ENCODE measurements at regions not wholly inside any gene's neighbourhood (a gene's known extent, or its start where the extent isn't known, plus 50 kb on each side); places are given as distances from the start of the nearest gene placed in this dataset.
"Not testable (repeated sequence)": the region's sequence is repeated elsewhere in the genome, so short reads cannot be mapped to it uniquely, and the experiment has no call there.

DNA sequence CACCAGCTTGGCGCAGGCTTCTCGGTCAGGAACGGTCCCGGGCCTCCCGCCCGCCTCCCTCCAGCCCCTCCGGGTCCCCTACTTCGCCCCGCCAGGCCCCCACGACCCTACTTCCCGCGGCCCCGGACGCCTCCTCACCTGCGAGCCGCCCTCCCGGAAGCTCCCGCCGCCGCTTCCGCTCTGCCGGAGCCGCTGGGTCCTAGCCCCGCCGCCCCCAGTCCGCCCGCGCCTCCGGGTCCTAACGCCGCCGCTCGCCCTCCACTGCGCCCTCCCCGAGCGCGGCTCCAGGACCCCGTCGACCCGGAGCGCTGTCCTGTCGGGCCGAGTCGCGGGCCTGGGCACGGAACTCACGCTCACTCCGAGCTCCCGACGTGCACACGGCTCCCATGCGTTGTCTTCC lies 422.3 kb downstream of the OR4F29 start:
- H3K14ac ChIP-seq (ENCODE audit: insufficient read depth, low read length); H3K9me3 Mint-ChIP-seq; H2BK120ac ChIP-seq (ENCODE audit: low read depth, low read length, poor library complexity, severe bottlenecking); H2BK20ac ChIP-seq (ENCODE audit: low read depth, low read length, poor library complexity, severe bottlenecking); DNase-seq; H3K27me3 ChIP-seq (ENCODE audit: insufficient read depth, low read length); H3K4me3 Mint-ChIP-seq; H4K91ac ChIP-seq (ENCODE audit: insufficient read length, low read depth, low read length); H3K27ac ChIP-seq (ENCODE audit: insufficient read length, low read depth, low read length); H3K4me1 Mint-ChIP-seq; H4K5ac ChIP-seq (ENCODE audit: insufficient read length, low read depth, low read length); H3K56ac ChIP-seq (ENCODE audit: insufficient read length, low read depth, low read length); H3K27me3 Mint-ChIP-seq (ENCODE audit: low read depth); H3K4ac ChIP-seq (ENCODE audit: low read depth, low read length); H3K27ac Mint-ChIP-seq; H3T11ph ChIP-seq (ENCODE audit: low read length); H4K8ac ChIP-seq (replicated peaks; ENCODE audit: insufficient read length, low read depth, low read length); H3K18ac ChIP-seq (ENCODE audit: insufficient read length, low read depth, low read length); H3K79me2 ChIP-seq (ENCODE audit: insufficient read depth, low read length); H3K4me1 ChIP-seq (ENCODE audit: insufficient read depth, low read length); H3K4me2 ChIP-seq (ENCODE audit: insufficient read depth, insufficient read length, low read length); H3K23me2 ChIP-seq (ENCODE audit: insufficient read length, low read depth, low read length, poor library complexity, severe bottlenecking); H4K20me1 ChIP-seq (ENCODE audit: control insufficient read depth, insufficient read depth, insufficient read length); H3K36me3 Mint-ChIP-seq (ENCODE audit: insufficient read depth in 1 of 3, low read depth in 3 of 3); H2BK5ac ChIP-seq (ENCODE audit: insufficient read length, low read length); H3K9ac ChIP-seq (ENCODE audit: extremely low read depth, insufficient read length, low read length); H2AFZ ChIP-seq (ENCODE audit: low read length); H3K79me1 ChIP-seq (ENCODE audit: insufficient read depth, low read depth, low read length, poor library complexity, severe bottlenecking); H2AK5ac ChIP-seq (ENCODE audit: insufficient read length, low read length); H2BK12ac ChIP-seq (ENCODE audit: insufficient read length, low read depth, low read length); H3K23ac ChIP-seq (ENCODE audit: insufficient read length, low read depth, low read length); H2BK15ac ChIP-seq (ENCODE audit: low read depth, low read length); H3K9me3 ChIP-seq (ENCODE audit: control insufficient read depth, low read depth, low read length): not testable (repeated sequence)
- WGBS (ENCODE audit: extremely low coverage, insufficient read length, low lambda C conversion rate) = no CpG with 5 or more reads among the region's 52 CpGs

DNA sequence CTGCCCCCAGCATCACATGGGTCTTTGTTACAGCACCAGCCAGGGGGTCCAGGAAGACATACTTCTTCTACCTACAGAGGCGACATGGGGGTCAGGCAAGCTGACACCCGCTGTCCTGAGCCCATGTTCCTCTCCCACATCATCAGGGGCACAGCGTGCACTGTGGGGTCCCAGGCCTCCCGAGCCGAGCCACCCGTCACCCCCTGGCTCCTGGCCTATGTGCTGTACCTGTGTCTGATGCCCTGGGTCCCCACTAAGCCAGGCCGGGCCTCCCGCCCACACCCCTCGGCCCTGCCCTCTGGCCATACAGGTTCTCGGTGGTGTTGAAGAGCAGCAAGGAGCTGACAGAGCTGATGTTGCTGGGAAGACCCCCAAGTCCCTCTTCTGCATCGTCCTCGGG lies 434.2 kb downstream of the OR4F29 start:
- not testable (repeated sequence) for H3K18ac ChIP-seq (ENCODE audit: insufficient read length, low read depth, low read length); H3K27ac ChIP-seq (ENCODE audit: insufficient read length, low read depth, low read length); H2BK12ac ChIP-seq (ENCODE audit: insufficient read length, low read depth, low read length); H4K5ac ChIP-seq (ENCODE audit: insufficient read length, low read depth, low read length); H2BK120ac ChIP-seq (ENCODE audit: low read depth, low read length, poor library complexity, severe bottlenecking); H3K27me3 Mint-ChIP-seq (ENCODE audit: low read depth); H2AFZ ChIP-seq (ENCODE audit: low read length); H4K91ac ChIP-seq (ENCODE audit: insufficient read length, low read depth, low read length); H3K56ac ChIP-seq (ENCODE audit: insufficient read length, low read depth, low read length); H3K4me3 Mint-ChIP-seq; H2BK20ac ChIP-seq (ENCODE audit: low read depth, low read length, poor library complexity, severe bottlenecking); H3K79me2 ChIP-seq (ENCODE audit: insufficient read depth, low read length); H3K4me1 ChIP-seq (ENCODE audit: insufficient read depth, low read length); H3K23ac ChIP-seq (ENCODE audit: insufficient read length, low read depth, low read length); H3K27me3 ChIP-seq (ENCODE audit: insufficient read depth, low read length); H3K4me1 Mint-ChIP-seq; H3T11ph ChIP-seq (ENCODE audit: low read length); H4K20me1 ChIP-seq (ENCODE audit: control insufficient read depth, insufficient read depth, insufficient read length); H2BK5ac ChIP-seq (ENCODE audit: insufficient read length, low read length); DNase-seq; H3K9me3 ChIP-seq (ENCODE audit: control insufficient read depth, low read depth, low read length); H2BK15ac ChIP-seq (ENCODE audit: low read depth, low read length); H3K9me3 Mint-ChIP-seq; H3K4me2 ChIP-seq (ENCODE audit: insufficient read depth, insufficient read length, low read length); H3K14ac ChIP-seq (ENCODE audit: insufficient read depth, low read length); H3K9ac ChIP-seq (ENCODE audit: extremely low read depth, insufficient read length, low read length); H3K27ac Mint-ChIP-seq; H3K4ac ChIP-seq (ENCODE audit: low read depth, low read length); H3K23me2 ChIP-seq (ENCODE audit: insufficient read length, low read depth, low read length, poor library complexity, severe bottlenecking); H3K36me3 Mint-ChIP-seq (ENCODE audit: insufficient read depth in 1 of 3, low read depth in 3 of 3); H4K8ac ChIP-seq (replicated peaks; ENCODE audit: insufficient read length, low read depth, low read length); H3K79me1 ChIP-seq (ENCODE audit: insufficient read depth, low read depth, low read length, poor library complexity, severe bottlenecking); H2AK5ac ChIP-seq (ENCODE audit: insufficient read length, low read length)
- WGBS (ENCODE audit: extremely low coverage, insufficient read length, low lambda C conversion rate) = no CpG with 5 or more reads among the region's 12 CpGs

DNA sequence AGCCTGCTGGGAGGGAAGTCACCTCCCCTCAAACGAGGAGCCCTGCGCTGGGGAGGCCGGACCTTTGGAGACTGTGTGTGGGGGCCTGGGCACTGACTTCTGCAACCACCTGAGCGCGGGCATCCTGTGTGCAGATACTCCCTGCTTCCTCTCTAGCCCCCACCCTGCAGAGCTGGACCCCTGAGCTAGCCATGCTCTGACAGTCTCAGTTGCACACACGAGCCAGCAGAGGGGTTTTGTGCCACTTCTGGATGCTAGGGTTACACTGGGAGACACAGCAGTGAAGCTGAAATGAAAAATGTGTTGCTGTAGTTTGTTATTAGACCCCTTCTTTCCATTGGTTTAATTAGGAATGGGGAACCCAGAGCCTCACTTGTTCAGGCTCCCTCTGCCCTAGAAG lies 435.5 kb downstream of the OR4F29 start:
- H4K20me1 ChIP-seq (ENCODE audit: control insufficient read depth, insufficient read depth, insufficient read length); H3K36me3 Mint-ChIP-seq (ENCODE audit: insufficient read depth in 1 of 3, low read depth in 3 of 3); H3K9me3 ChIP-seq (ENCODE audit: control insufficient read depth, low read depth, low read length); H3K4me1 Mint-ChIP-seq; H3K4me1 ChIP-seq (ENCODE audit: insufficient read depth, low read length); H3K14ac ChIP-seq (ENCODE audit: insufficient read depth, low read length); H2BK12ac ChIP-seq (ENCODE audit: insufficient read length, low read depth, low read length); H2AFZ ChIP-seq (ENCODE audit: low read length); H4K5ac ChIP-seq (ENCODE audit: insufficient read length, low read depth, low read length); H2AK5ac ChIP-seq (ENCODE audit: insufficient read length, low read length); H3K27ac ChIP-seq (ENCODE audit: insufficient read length, low read depth, low read length); H3K23me2 ChIP-seq (ENCODE audit: insufficient read length, low read depth, low read length, poor library complexity, severe bottlenecking); H3K27me3 Mint-ChIP-seq (ENCODE audit: low read depth); H2BK20ac ChIP-seq (ENCODE audit: low read depth, low read length, poor library complexity, severe bottlenecking); H3K18ac ChIP-seq (ENCODE audit: insufficient read length, low read depth, low read length); H3T11ph ChIP-seq (ENCODE audit: low read length); H3K4me3 Mint-ChIP-seq; H4K8ac ChIP-seq (replicated peaks; ENCODE audit: insufficient read length, low read depth, low read length); DNase-seq; H2BK120ac ChIP-seq (ENCODE audit: low read depth, low read length, poor library complexity, severe bottlenecking); H3K79me1 ChIP-seq (ENCODE audit: insufficient read depth, low read depth, low read length, poor library complexity, severe bottlenecking); H3K4me2 ChIP-seq (ENCODE audit: insufficient read depth, insufficient read length, low read length); H3K79me2 ChIP-seq (ENCODE audit: insufficient read depth, low read length); H3K23ac ChIP-seq (ENCODE audit: insufficient read length, low read depth, low read length); H4K91ac ChIP-seq (ENCODE audit: insufficient read length, low read depth, low read length); H2BK5ac ChIP-seq (ENCODE audit: insufficient read length, low read length); H3K9me3 Mint-ChIP-seq; H3K27ac Mint-ChIP-seq; H2BK15ac ChIP-seq (ENCODE audit: low read depth, low read length); H3K4ac ChIP-seq (ENCODE audit: low read depth, low read length); H3K27me3 ChIP-seq (ENCODE audit: insufficient read depth, low read length); H3K9ac ChIP-seq (ENCODE audit: extremely low read depth, insufficient read length, low read length); H3K56ac ChIP-seq (ENCODE audit: insufficient read length, low read depth, low read length): not testable (repeated sequence)
- no CpG with 5 or more reads among the region's 6 CpGs for WGBS (ENCODE audit: extremely low coverage, insufficient read length, low lambda C conversion rate)

Measured in H9 (cell line).